GM12878 (cell line): ENCODE measurements at regions not wholly inside any gene's neighbourhood (a gene's known extent, or its start where the extent isn't known, plus 50 kb on each side); places are given as distances from the start of the nearest gene placed in this dataset.

ENCODE experiments used
- CTCF ChIP-seq, 3 experiments: IDR thresholded peaks in 2 of 3; conservative IDR thresholded peaks in 1 of 3; 2 replicates each; pipeline ENCODE4 v1.5.1; 2011; ENCODE audit warnings: low read depth in 3 of 3, low read length in 3 of 3, mild to moderate bottlenecking in 3 of 3, control low read depth in 2 of 3, moderate library complexity in 2 of 3, inconsistent platforms in 1 of 3, mixed read lengths in 1 of 3; ENCODE audit not compliant: control insufficient read depth in 2 of 3, insufficient read depth in 1 of 3; ENCODE audit errors: extremely low read depth in 1 of 3
- CUX1 ChIP-seq: IDR thresholded peaks from 2 replicates; pipeline ENCODE4 v1.6.1; 2012; ENCODE audit warnings: improper control_type of control experiment, low read depth, low read length; ENCODE audit not compliant: insufficient replicate concordance
- ZNF384 ChIP-seq: IDR thresholded peaks from 2 replicates; pipeline ENCODE4 v1.6.1; 2012; ENCODE audit warnings: low read depth, mild to moderate bottlenecking, low read length, improper control_type of control experiment, borderline replicate concordance

- TF ChIP-seq CUX1 = no peak
- TF ChIP-seq CTCF (IDR thresholded peaks at IDR 0.05 in 2 of 3, conservative IDR thresholded peaks at IDR 0.05 in 1 of 3; ENCODE audit: control insufficient read depth in 2 of 3, extremely low read depth in 1 of 3, insufficient read depth in 1 of 3, low read depth in 3 of 3, low read length in 3 of 3) = no peak
- no peak for TF ChIP-seq ZNF384
Measured at GRCh38 chr15:37206690-37207089, 106.3 kb upstream of the MEIS2 start (continued).
